ENCODE measurements at regions not wholly inside any gene's neighbourhood (a gene's known extent, or its start where the extent isn't known, plus 50 kb on each side); places are given as distances from the start of the nearest gene placed in this dataset.

DNA sequence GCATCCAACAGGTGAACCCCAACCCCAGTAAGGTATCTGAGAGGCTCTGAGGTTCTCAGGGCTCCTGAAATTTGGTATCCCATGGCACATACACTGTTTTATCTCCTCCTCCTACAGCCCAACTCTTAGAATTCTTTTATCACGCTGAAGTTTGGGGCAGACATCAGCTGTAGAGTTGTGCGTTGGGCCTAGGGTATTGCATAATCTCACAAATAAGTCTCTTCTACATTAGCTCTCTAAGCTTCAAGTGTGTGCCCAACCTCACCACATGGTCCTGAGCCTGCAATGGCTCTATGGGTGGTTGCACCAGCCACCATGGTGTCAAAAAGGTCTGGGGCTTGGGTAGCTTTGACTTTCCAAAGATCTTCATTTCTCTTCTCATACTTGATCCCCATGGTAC is 603.0 kb downstream of the BUD13 start:
- no peaks in the 10 kb centered on the region for H3K9me2 ChIP-seq (ENCODE audit: insufficient read depth, low read length)
- no peaks in the 10 kb centered on the region for H3K79me2 ChIP-seq (replicated peaks; ENCODE audit: insufficient read depth, low read length)
- H4K20me1 ChIP-seq (ENCODE audit: insufficient read depth), result no peaks in the 10 kb centered on the region
- H3K9ac ChIP-seq (ENCODE audit: low read length), result no peak overlapping the region
- no peaks in the 10 kb centered on the region for H3K27me3 ChIP-seq (ENCODE audit: insufficient read depth, low read depth, low read length)
- no peaks in the 10 kb centered on the region for H3F3A ChIP-seq (ENCODE audit: insufficient read depth, low read length, poor library complexity, severe bottlenecking)
- H3K36me3 ChIP-seq (ENCODE audit: insufficient read depth, low read length), result no peaks in the 10 kb centered on the region
- no peak overlapping the region for H3K4me2 ChIP-seq (ENCODE audit: low read length)
- no peaks in the 10 kb centered on the region for H3K9me3 ChIP-seq (ENCODE audit: low read length)
- TF ChIP-seq, protein P1, sequence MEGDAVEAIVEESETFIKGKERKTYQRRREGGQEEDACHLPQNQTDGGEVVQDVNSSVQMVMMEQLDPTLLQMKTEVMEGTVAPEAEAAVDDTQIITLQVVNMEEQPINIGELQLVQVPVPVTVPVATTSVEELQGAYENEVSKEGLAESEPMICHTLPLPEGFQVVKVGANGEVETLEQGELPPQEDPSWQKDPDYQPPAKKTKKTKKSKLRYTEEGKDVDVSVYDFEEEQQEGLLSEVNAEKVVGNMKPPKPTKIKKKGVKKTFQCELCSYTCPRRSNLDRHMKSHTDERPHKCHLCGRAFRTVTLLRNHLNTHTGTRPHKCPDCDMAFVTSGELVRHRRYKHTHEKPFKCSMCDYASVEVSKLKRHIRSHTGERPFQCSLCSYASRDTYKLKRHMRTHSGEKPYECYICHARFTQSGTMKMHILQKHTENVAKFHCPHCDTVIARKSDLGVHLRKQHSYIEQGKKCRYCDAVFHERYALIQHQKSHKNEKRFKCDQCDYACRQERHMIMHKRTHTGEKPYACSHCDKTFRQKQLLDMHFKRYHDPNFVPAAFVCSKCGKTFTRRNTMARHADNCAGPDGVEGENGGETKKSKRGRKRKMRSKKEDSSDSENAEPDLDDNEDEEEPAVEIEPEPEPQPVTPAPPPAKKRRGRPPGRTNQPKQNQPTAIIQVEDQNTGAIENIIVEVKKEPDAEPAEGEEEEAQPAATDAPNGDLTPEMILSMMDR (IDR thresholded peaks at IDR 0.05; ENCODE audit: poor library complexity, severe bottlenecking), result no peak
- no peak for TF ChIP-seq MXI1 (conservative IDR thresholded peaks at IDR 0.05; ENCODE audit: poor library complexity, severe bottlenecking)
- no peak for TF ChIP-seq SMC3 (conservative IDR thresholded peaks at IDR 0.05; ENCODE audit: poor library complexity)
- no peak for TF ChIP-seq RAD21 (conservative IDR thresholded peaks at IDR 0.05)
- TF ChIP-seq, protein P2, sequence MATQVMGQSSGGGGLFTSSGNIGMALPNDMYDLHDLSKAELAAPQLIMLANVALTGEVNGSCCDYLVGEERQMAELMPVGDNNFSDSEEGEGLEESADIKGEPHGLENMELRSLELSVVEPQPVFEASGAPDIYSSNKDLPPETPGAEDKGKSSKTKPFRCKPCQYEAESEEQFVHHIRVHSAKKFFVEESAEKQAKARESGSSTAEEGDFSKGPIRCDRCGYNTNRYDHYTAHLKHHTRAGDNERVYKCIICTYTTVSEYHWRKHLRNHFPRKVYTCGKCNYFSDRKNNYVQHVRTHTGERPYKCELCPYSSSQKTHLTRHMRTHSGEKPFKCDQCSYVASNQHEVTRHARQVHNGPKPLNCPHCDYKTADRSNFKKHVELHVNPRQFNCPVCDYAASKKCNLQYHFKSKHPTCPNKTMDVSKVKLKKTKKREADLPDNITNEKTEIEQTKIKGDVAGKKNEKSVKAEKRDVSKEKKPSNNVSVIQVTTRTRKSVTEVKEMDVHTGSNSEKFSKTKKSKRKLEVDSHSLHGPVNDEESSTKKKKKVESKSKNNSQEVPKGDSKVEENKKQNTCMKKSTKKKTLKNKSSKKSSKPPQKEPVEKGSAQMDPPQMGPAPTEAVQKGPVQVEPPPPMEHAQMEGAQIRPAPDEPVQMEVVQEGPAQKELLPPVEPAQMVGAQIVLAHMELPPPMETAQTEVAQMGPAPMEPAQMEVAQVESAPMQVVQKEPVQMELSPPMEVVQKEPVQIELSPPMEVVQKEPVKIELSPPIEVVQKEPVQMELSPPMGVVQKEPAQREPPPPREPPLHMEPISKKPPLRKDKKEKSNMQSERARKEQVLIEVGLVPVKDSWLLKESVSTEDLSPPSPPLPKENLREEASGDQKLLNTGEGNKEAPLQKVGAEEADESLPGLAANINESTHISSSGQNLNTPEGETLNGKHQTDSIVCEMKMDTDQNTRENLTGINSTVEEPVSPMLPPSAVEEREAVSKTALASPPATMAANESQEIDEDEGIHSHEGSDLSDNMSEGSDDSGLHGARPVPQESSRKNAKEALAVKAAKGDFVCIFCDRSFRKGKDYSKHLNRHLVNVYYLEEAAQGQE (IDR thresholded peaks at IDR 0.05; ENCODE audit: borderline replicate concordance), result no peak
- no peak for TF ChIP-seq TAF1 (IDR thresholded peaks at IDR 0.05; ENCODE audit: low read depth)
- no peak for TF ChIP-seq POLR2AphosphoS5 (IDR thresholded peaks at IDR 0.05)
- TF ChIP-seq EP300 (conservative IDR thresholded peaks at IDR 0.05; ENCODE audit: poor library complexity, severe bottlenecking), result no peak
- TF ChIP-seq EZH2 (IDR thresholded peaks at IDR 0.05; ENCODE audit: borderline replicate concordance, insufficient read depth, low read length, poor library complexity, severe bottlenecking), result no peak
- no peak overlapping the region for H2AFZ ChIP-seq (ENCODE audit: low read depth, low read length)
- no peak overlapping the region for H3K27ac ChIP-seq (ENCODE audit: low read length)
- H3K4me3 ChIP-seq (ENCODE audit: low read length), result no peak overlapping the region

DNA sequence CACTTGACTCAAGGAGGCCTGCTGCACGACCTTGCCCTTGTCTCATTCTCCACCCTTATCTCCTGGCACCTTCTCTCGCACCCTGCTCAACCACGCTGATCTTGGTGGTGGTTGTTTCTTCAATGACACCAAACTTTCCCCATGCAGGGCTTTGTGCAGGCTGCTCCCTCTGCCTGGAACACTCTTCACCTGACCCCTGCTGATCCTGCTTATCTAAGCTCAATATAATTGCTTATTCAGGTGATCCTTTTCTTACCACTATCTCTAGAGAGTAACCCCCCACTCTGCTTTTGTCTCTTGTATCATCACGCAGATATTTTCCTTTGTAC is 604.4 kb downstream of the BUD13 start:
- no peak for TF ChIP-seq TAF1 (IDR thresholded peaks at IDR 0.05; ENCODE audit: low read depth)
- no peak overlapping the region for H2AFZ ChIP-seq (ENCODE audit: low read depth, low read length)
- H3K4me3 ChIP-seq (ENCODE audit: low read length), result no peak overlapping the region
- peaks cover 5% of the 10 kb centered on the region for H3F3A ChIP-seq (ENCODE audit: insufficient read depth, low read length, poor library complexity, severe bottlenecking)
- H3K4me2 ChIP-seq (ENCODE audit: low read length), result no peak overlapping the region
- no peaks in the 10 kb centered on the region for H3K36me3 ChIP-seq (ENCODE audit: insufficient read depth, low read length)
- no peaks in the 10 kb centered on the region for H3K79me2 ChIP-seq (replicated peaks; ENCODE audit: insufficient read depth, low read length)
- no peak overlapping the region for H3K27ac ChIP-seq (ENCODE audit: low read length)
- H3K27me3 ChIP-seq (ENCODE audit: insufficient read depth, low read depth, low read length), result no peaks in the 10 kb centered on the region
- H4K20me1 ChIP-seq (ENCODE audit: insufficient read depth), result no peaks in the 10 kb centered on the region
- no peaks in the 10 kb centered on the region for H3K9me2 ChIP-seq (ENCODE audit: insufficient read depth, low read length)
- no peak overlapping the region for H3K9ac ChIP-seq (ENCODE audit: low read length)
- no peaks in the 10 kb centered on the region for H3K9me3 ChIP-seq (ENCODE audit: low read length)

Measured in neural cell (in vitro differentiated cells).